K562 (cell line): ENCODE measurements at regions not wholly inside any gene's neighbourhood (a gene's known extent, or its start where the extent isn't known, plus 50 kb on each side); places are given as distances from the start of the nearest gene placed in this dataset.

Source experiments
- BCOR ChIP-seq: fragments of 450-650 bp; IDR thresholded peaks from 2 replicates; pipeline ENCODE4 v1.6.1; 2016
- EWSR1 ChIP-seq: fragments of 450-650 bp; IDR thresholded peaks from 2 replicates; pipeline ENCODE4 v1.6.1; 2018; ENCODE audit warnings: borderline replicate concordance, mild to moderate bottlenecking, low read depth, moderate library complexity; ENCODE audit not compliant: partially characterized antibody
- GTF2E2 ChIP-seq: fragments of 200-800 bp; sonication (Bioruptor generic); IDR thresholded peaks from 2 replicates; pipeline ENCODE4 v1.6.1; 2016; ENCODE audit warnings: missing genetic modification characterization, missing compliant biosample characterization
- JUND ChIP-seq, 2 experiments: IDR thresholded peaks; 2 replicates in 1 of 2; 3 replicates in 1 of 2; pipeline ENCODE4 v1.6.1; 2011; ENCODE audit warnings: borderline replicate concordance in 2 of 2, low read depth in 2 of 2, low read length in 2 of 2, improper control_type of control experiment in 1 of 2, missing biosample characterization in 1 of 2, missing genetic modification characterization in 1 of 2, missing genetic modification reagents in 1 of 2
- MCM3 ChIP-seq: fragments of 450-650 bp; IDR thresholded peaks from 2 replicates; pipeline ENCODE4 v1.6.1; 2016
- NCOA4 ChIP-seq: fragments of 450-650 bp; IDR thresholded peaks from 2 replicates; pipeline ENCODE4 v1.6.1; 2018; ENCODE audit warnings: mild to moderate bottlenecking; ENCODE audit not compliant: partially characterized antibody
- ZNF232 ChIP-seq: sonication (generic); formaldehyde crosslinking; IDR thresholded peaks from 2 replicates; pipeline ENCODE4 v1.8.0; 2022; ENCODE audit warnings: mild to moderate bottlenecking, missing genetic modification reagents
- ZNF79 ChIP-seq: fragments of 250-450 bp; sonication (Bioruptor Pico); IDR thresholded peaks from 2 replicates; pipeline ENCODE4 v1.4.0; 2020; ENCODE audit warnings: low read depth, mild to moderate bottlenecking, moderate library complexity
- ZSCAN29 ChIP-seq: fragments of 450-650 bp; IDR thresholded peaks from 2 replicates; pipeline ENCODE4 v1.6.1; 2017
- TF ChIP-seq, protein P1 (sequence below): fragments of 200-600 bp; sonication (generic); IDR thresholded peaks from one replicate; pipeline ENCODE4 v1.6.1; 2012; ENCODE audit warnings: mild to moderate bottlenecking, low read depth, low read length, inconsistent platforms

DNA sequence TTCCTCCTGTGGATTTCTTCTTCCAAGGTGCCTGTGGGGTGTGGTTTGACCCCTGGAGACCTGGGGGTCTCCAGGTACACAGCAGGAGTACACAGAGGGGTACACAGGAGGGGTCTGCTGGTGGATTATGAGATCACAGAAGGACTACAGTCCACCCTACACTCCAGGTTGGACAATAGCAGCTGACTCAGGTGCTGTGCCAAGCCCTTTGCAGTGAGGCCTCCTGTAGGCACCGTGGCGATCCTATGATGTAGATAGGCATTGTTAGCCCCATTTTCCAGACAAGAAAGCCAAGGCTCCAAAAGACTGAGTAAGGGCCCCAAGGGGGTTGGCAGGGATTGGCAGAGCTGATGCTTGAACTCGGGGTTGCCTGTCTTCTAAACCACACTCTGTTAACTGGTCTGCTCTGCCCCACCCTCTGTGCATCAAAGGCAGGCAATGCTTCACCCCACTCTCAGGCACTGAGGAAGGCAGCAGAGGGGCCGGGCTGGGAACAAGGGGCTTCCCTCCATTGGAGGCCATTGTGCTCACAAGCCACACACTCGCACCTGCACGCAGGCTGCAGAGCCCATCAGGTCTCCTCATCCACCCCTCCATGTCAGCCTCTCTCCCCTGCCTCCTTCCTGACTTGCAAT lies 77.5 kb upstream of the SIRPA start (continued):
- TF ChIP-seq, protein P1, sequence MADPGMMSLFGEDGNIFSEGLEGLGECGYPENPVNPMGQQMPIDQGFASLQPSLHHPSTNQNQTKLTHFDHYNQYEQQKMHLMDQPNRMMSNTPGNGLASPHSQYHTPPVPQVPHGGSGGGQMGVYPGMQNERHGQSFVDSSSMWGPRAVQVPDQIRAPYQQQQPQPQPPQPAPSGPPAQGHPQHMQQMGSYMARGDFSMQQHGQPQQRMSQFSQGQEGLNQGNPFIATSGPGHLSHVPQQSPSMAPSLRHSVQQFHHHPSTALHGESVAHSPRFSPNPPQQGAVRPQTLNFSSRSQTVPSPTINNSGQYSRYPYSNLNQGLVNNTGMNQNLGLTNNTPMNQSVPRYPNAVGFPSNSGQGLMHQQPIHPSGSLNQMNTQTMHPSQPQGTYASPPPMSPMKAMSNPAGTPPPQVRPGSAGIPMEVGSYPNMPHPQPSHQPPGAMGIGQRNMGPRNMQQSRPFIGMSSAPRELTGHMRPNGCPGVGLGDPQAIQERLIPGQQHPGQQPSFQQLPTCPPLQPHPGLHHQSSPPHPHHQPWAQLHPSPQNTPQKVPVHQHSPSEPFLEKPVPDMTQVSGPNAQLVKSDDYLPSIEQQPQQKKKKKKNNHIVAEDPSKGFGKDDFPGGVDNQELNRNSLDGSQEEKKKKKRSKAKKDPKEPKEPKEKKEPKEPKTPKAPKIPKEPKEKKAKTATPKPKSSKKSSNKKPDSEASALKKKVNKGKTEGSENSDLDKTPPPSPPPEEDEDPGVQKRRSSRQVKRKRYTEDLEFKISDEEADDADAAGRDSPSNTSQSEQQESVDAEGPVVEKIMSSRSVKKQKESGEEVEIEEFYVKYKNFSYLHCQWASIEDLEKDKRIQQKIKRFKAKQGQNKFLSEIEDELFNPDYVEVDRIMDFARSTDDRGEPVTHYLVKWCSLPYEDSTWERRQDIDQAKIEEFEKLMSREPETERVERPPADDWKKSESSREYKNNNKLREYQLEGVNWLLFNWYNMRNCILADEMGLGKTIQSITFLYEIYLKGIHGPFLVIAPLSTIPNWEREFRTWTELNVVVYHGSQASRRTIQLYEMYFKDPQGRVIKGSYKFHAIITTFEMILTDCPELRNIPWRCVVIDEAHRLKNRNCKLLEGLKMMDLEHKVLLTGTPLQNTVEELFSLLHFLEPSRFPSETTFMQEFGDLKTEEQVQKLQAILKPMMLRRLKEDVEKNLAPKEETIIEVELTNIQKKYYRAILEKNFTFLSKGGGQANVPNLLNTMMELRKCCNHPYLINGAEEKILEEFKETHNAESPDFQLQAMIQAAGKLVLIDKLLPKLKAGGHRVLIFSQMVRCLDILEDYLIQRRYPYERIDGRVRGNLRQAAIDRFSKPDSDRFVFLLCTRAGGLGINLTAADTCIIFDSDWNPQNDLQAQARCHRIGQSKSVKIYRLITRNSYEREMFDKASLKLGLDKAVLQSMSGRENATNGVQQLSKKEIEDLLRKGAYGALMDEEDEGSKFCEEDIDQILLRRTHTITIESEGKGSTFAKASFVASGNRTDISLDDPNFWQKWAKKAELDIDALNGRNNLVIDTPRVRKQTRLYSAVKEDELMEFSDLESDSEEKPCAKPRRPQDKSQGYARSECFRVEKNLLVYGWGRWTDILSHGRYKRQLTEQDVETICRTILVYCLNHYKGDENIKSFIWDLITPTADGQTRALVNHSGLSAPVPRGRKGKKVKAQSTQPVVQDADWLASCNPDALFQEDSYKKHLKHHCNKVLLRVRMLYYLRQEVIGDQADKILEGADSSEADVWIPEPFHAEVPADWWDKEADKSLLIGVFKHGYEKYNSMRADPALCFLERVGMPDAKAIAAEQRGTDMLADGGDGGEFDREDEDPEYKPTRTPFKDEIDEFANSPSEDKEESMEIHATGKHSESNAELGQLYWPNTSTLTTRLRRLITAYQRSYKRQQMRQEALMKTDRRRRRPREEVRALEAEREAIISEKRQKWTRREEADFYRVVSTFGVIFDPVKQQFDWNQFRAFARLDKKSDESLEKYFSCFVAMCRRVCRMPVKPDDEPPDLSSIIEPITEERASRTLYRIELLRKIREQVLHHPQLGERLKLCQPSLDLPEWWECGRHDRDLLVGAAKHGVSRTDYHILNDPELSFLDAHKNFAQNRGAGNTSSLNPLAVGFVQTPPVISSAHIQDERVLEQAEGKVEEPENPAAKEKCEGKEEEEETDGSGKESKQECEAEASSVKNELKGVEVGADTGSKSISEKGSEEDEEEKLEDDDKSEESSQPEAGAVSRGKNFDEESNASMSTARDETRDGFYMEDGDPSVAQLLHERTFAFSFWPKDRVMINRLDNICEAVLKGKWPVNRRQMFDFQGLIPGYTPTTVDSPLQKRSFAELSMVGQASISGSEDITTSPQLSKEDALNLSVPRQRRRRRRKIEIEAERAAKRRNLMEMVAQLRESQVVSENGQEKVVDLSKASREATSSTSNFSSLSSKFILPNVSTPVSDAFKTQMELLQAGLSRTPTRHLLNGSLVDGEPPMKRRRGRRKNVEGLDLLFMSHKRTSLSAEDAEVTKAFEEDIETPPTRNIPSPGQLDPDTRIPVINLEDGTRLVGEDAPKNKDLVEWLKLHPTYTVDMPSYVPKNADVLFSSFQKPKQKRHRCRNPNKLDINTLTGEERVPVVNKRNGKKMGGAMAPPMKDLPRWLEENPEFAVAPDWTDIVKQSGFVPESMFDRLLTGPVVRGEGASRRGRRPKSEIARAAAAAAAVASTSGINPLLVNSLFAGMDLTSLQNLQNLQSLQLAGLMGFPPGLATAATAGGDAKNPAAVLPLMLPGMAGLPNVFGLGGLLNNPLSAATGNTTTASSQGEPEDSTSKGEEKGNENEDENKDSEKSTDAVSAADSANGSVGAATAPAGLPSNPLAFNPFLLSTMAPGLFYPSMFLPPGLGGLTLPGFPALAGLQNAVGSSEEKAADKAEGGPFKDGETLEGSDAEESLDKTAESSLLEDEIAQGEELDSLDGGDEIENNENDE, result no peak
- no peak for TF ChIP-seq NCOA4
- no peak for TF ChIP-seq BCOR
- TF ChIP-seq ZNF79 (CRISPR knock-in tag), result no peak
- TF ChIP-seq JUND (IDR thresholded peaks at IDR 0.05; ENCODE audit: borderline replicate concordance, low read depth, low read length), result no peak
- TF ChIP-seq JUND (tag; IDR thresholded peaks at IDR 0.05; ENCODE audit: borderline replicate concordance, low read depth, low read length), result no peak
- no peak for TF ChIP-seq EWSR1
- TF ChIP-seq GTF2E2 (tag), result no peak
- no peak for TF ChIP-seq ZSCAN29
- no peak for TF ChIP-seq ZNF232 (CRISPR knock-in tag)
- no peak for TF ChIP-seq MCM3
